ENCODE measurements at regions not wholly inside any gene's neighbourhood (a gene's known extent, or its start where the extent isn't known, plus 50 kb on each side); places are given as distances from the start of the nearest gene placed in this dataset.
"Not testable (repeated sequence)": the region's sequence is repeated elsewhere in the genome, so short reads cannot be mapped to it uniquely, and the experiment has no call there.

DNA sequence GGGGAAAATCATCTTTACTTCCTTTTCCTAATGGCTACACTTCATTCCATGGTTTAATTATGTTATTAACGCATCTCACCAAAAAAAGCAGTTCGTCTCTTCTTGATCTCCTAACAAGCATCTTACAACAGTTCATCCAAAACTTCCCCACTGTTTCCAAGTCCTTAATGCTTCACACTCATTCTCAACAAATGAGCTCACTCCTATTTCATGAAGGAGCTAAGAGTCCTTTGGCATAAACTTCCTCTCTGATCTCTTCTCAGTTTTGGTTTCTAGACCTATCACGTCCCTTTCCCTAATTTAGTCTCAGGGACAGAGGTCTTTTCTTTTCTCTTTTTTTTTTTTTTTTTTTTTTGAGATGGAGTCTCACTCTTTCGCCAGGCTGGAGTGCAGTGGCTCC lies 205.9 kb upstream of the SLC39A10 start:
- no peak for DNase-seq

DNA sequence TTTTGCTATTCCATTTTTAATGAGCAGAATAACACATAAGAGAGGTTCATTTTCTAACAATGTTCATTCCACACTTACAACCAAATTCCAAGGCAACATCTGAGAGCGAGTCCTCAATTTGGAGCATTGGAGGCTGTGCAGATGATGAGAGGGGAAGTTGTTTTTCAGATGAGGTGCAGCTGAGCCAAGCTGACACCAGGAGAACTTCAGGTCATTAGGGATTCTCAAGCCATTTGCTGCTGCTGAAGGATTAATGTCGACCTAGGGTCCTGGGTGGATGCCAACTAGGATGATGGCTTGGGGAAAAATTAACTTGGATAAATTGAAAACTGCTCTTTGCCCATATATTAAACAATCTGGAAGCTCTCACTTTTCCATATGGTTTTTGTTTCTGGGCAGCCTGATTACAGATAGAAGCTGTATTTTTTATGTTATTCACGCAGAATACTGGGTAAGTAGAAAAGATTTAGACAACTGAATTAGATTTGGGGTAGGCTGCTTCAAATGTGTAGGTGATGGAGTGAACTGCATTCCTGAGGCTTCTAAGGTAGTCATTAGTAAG lies 206.4 kb upstream of the SLC39A10 start:
- DNase-seq = no peak

- no peak for DNase-seq
These were observed 209.6 kb upstream of the SLC39A10 start for GRCh38 chr2:195447323-195447975.

- no peak for DNase-seq
These were observed 211.4 kb upstream of the SLC39A10 start for GRCh38 chr2:195445639-195446038.

- DNase-seq = no peak
These were observed 213.1 kb upstream of the SLC39A10 start for GRCh38 chr2:195443926-195444325.

- DNase-seq = no peak
These were observed 214.4 kb upstream of the SLC39A10 start for GRCh38 chr2:195442458-195443175.

DNA sequence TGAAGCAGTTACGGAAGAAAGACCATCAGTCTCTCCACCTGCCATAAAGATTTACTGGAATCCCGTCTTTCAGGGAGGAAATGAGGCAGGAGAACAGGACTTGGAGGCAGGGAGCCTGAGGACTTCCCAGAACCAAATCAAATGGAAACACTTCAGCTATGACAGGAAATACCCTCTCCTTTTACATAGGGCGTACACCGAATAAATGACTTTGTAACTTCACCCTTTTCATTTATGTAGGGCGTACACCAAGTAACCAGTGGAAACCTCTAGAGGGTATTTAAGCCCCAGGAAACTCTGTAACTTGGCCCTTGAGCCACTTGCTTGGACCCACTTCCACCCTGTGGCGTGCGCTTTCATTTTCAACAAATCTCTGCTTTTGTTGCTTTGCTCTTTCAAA lies 218.3 kb upstream of the SLC39A10 start:
- DNase-seq = no peak

- DNase-seq = no peak
These were observed 219.5 kb upstream of the SLC39A10 start for GRCh38 chr2:195437521-195437920.

- DNase-seq = no peak
These were observed 222.7 kb upstream of the SLC39A10 start for GRCh38 chr2:195434346-195434745.

DNA sequence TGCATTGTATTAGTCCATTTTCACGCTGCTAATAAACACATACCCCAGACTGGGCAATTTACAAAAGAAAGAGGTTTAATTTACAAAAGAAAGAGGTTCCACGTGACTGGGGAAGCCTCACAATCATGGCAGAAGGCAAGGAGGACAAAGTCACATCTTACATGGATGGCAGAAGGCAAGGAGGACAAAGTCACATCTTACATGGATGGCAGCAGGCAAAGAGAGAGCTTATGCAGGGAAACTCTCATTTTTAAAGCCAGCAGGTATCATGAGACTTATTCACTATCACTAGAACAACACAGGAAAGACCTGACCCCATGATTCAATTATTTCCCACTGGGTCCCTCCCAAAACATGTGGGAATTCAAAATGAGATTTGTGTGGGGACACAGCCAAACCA lies 223.3 kb upstream of the SLC39A10 start:
- DNase-seq = not testable (repeated sequence)

- no peak for DNase-seq
These were observed 228.4 kb upstream of the SLC39A10 start for GRCh38 chr2:195428673-195429072.

DNA sequence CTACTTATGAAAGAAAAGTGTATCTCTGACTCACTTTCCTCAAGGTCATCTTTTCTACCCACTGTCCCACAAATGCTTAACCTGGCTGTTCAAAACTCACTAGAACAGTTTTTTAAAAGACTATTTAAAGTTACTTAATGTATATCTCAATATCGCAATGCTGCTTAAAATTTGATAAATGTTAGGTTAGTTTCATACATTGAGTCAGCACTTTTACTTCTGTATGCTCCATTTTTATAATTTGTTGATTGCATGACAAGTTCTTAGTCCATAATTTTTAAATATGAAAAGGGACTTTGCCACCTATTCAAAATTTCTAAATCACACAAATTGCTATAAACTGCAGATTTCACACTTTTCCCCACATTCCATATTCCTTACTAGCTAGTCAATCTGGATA lies 231.7 kb upstream of the SLC39A10 start:
- DNase-seq = no peak

DNA sequence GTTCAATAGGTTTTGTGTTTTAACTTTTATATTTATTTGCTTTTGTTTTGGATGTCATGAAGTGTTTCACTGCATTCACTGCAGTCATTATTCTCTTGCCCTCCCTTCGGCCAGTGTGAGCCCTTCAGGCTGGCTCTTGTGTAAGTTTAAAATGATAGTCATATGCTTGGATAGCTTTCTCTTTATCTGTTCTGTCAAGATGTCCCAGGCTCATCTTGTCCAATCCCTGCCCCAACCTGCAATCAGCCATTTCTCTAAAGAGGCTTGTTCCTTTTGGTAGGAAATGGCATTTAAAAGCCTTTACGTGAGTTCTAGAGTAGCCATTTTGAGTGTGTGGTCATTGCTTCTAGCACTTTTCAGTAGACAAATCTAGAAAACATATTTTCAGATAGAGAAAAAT lies 238.0 kb upstream of the SLC39A10 start:
- no peak for DNase-seq

DNA sequence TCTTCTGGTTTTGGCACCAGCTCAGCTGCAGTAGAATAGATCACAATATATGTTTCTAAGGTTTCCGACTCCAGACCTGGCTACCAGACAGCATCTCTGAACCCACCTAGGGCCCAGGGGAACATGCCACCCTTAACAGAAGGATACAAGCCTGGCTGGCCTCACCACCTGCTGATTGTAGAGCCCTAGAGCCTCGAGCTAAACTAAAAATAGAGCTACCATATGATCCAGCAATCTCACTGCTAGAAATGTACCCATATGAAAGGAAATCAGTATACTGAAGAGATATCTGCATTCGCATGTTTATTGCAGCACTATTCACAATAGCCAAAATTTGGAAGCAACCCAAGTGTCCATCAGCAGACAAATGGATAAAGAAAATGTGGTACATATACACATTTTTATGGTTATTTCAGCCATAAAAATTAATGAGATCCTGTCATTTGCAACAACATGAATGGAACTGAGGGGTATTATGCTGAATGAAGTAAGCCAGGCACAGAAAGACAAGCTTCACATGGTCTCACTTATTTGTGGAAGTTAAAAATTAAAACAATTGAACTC lies 242.4 kb upstream of the SLC39A10 start:
- no peak for DNase-seq

DNA sequence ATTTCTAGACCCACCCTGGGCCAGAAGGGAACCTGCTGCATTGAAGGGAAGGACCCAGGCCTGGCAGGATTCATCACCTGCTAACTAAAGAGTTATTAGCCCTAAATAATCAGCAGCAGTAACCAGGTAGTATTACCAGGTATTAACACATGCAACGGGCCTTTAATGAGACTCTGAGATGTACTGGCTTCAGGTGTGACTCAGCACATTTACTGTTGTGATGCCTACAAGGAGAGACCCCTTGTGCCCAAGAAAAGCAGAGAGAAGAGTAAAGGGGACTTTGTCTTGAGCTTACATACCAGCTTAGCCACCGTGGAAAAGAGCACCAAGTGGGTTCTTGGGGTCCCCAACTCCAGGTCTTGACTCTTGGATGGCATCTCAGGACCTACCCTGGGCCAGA lies 243.1 kb upstream of the SLC39A10 start:
- DNase-seq = no peak

- DNase-seq = no peak
These were observed 243.6 kb upstream of the SLC39A10 start for GRCh38 chr2:195413422-195413821.

- no peak for DNase-seq
These were observed 245.8 kb upstream of the SLC39A10 start for GRCh38 chr2:195411219-195411687.

- no peak for DNase-seq
These were observed 246.9 kb upstream of the SLC39A10 start for GRCh38 chr2:195410074-195410671.

- DNase-seq = no peak
These were observed 248.2 kb upstream of the SLC39A10 start for GRCh38 chr2:195408811-195409210.

DNA sequence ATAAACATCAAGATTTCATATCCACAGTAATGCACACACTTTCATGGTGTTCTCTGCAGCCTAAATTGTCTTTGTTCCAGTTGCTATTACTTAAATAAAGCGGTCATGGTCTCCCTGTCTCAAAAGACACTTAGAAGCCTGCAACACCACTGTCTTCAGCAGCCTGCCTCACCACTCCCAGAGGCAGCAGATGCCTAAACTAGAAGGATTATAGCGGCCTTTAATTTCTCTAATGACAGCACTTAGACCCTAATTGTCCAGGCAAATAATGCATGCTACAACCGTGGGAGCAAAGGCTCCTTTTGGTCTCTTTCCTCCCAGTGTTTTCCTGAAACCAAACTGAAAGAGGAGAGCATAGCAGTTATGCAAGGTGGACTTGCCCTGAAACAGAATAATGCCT lies 248.8 kb upstream of the SLC39A10 start:
- no peak for DNase-seq

DNA sequence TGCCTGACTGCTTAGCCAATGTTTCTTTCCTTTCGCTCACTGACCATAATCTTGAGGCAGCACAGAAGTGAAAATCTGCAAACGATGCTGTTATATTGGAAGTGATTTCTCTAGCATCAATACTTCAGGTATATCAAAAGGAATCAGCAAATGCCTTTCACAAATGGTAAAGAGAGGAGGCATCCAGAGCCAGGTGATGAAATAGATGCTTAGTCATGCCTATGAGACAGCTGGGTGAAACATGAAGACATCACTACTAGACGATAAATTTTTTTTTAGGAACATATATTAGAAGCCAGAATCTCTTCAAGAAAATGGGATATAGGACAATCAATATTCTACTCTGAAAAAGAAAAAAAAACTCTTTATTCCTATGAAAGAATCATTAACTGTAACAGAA lies 249.2 kb upstream of the SLC39A10 start:
- no peak for DNase-seq

- no peak for DNase-seq
These were observed 250.0 kb upstream of the SLC39A10 start for GRCh38 chr2:195406886-195407603.

- no peak for DNase-seq
These were observed 252.4 kb upstream of the SLC39A10 start for GRCh38 chr2:195404651-195405050.
